Keratinocyte (primary cell): ENCODE measurements at regions not wholly inside any gene's neighbourhood (a gene's known extent, or its start where the extent isn't known, plus 50 kb on each side); places are given as distances from the start of the nearest gene placed in this dataset.

Source experiments
- DNase-seq: peaks from one replicate; pipeline ENCODE4 v3.0.0-alpha.2; 2011; ENCODE audit warnings: low read depth, missing footprints, low spot score
- FAIRE-seq: peaks from 2 replicates; lab custom pipeline; 2011; peaks lifted over from hg19 to GRCh38; lab: Jason Lieb, UNC
- H2AFZ ChIP-seq: 2 replicates; pipeline ENCODE4 v1.6.0; 2012; ENCODE audit warnings: low read length, control low read depth, inconsistent platforms; ENCODE audit not compliant: control insufficient read depth
- H3K27ac ChIP-seq: 2 replicates; pipeline ENCODE4 v1.5.1; 2011; ENCODE audit warnings: low read length; ENCODE audit not compliant: control insufficient read depth, insufficient read depth
- H3K27me3 ChIP-seq: 3 replicates; pipeline ENCODE4 v1.6.0; 2011; ENCODE audit warnings: low read length; ENCODE audit not compliant: control insufficient read depth, insufficient read depth; ENCODE audit errors: extremely low read depth
- H3K36me3 ChIP-seq, 2 experiments: 2 replicates in 1 of 2; 3 replicates in 1 of 2; pipeline ENCODE4 v1.5.1; 2011; ENCODE audit warnings: low read length in 2 of 2, mild to moderate bottlenecking in 1 of 2; ENCODE audit not compliant: control insufficient read depth in 2 of 2, insufficient read depth in 2 of 2; ENCODE audit errors: extremely low read depth in 1 of 2
- H3K4me1 ChIP-seq: 3 replicates; pipeline ENCODE4 v1.5.1; 2011; ENCODE audit warnings: low read length; ENCODE audit not compliant: control insufficient read depth, insufficient read depth; ENCODE audit errors: extremely low read depth
- H3K4me2 ChIP-seq: 3 replicates; pipeline ENCODE4 v1.6.0; 2011; ENCODE audit warnings: low read depth, low read length; ENCODE audit not compliant: control insufficient read depth, insufficient read depth; ENCODE audit errors: extremely low read depth
- H3K4me3 ChIP-seq, 3 experiments: fragments of 200-600 bp in 1 of 3; sonication (generic) in 1 of 3; 2 replicates in 2 of 3; 3 replicates in 1 of 3; pipeline ENCODE4 v1.5.1; 2011 to 2016; ENCODE audit warnings: low read length in 3 of 3, mild to moderate bottlenecking in 3 of 3, control low read depth in 2 of 3, inconsistent platforms in 1 of 3, low read depth in 1 of 3, mixed read lengths in 1 of 3, mixed run types in 1 of 3, moderate library complexity in 1 of 3; ENCODE audit not compliant: control insufficient read depth in 2 of 3, insufficient read depth in 2 of 3; ENCODE audit errors: extremely low read depth in 1 of 3
- H3K79me2 ChIP-seq: 2 replicates; pipeline ENCODE4 v1.6.0; 2012; ENCODE audit warnings: low read length; ENCODE audit not compliant: control insufficient read depth, insufficient read depth
- H3K9ac ChIP-seq: 3 replicates; pipeline ENCODE4 v1.6.0; 2011; ENCODE audit warnings: low read length; ENCODE audit not compliant: control insufficient read depth, insufficient read depth; ENCODE audit errors: extremely low read depth
- H3K9me1 ChIP-seq: 3 replicates; pipeline ENCODE4 v1.6.0; 2011; ENCODE audit warnings: low read length; ENCODE audit not compliant: control insufficient read depth, insufficient read depth; ENCODE audit errors: extremely low read depth
- H3K9me3 ChIP-seq: 2 replicates; pipeline ENCODE4 v1.5.1; 2012; ENCODE audit warnings: low read depth, low read length; ENCODE audit not compliant: control insufficient read depth
- H4K20me1 ChIP-seq: 3 replicates; pipeline ENCODE4 v1.6.0; 2011; ENCODE audit warnings: low read length; ENCODE audit not compliant: control insufficient read depth, insufficient read depth; ENCODE audit errors: extremely low read depth
- EZH2 ChIP-seq: IDR thresholded peaks from one replicate; pipeline ENCODE4 v1.6.1; 2012; ENCODE audit warnings: inconsistent platforms, mild to moderate bottlenecking, low read length, moderate library complexity
- dilution Hi-C: fragments of 300-500 bp; cut with MboI; formaldehyde crosslinking; loops from one replicate; pipeline ENCODE4 v1.7.0; 2020; ENCODE audit warnings: low sequenced_read_pairs; ENCODE audit not compliant: extremely low pct_ligation_motif_present
- TF ChIP-seq, protein P1 (sequence below), 3 experiments: IDR thresholded peaks in 1 of 3; conservative IDR thresholded peaks in 1 of 3; optimal IDR thresholded peaks in 1 of 3; 2 replicates in 2 of 3; 3 replicates in 1 of 3; pipeline versions ENCODE3 to v1.5.1; 2011; ENCODE audit warnings: low read length in 3 of 3, mild to moderate bottlenecking in 3 of 3, moderate library complexity in 2 of 3, control low read depth in 1 of 3, inconsistent platforms in 1 of 3; ENCODE audit not compliant: insufficient read depth in 2 of 3; ENCODE audit errors: extremely low read depth in 1 of 3

DNA sequence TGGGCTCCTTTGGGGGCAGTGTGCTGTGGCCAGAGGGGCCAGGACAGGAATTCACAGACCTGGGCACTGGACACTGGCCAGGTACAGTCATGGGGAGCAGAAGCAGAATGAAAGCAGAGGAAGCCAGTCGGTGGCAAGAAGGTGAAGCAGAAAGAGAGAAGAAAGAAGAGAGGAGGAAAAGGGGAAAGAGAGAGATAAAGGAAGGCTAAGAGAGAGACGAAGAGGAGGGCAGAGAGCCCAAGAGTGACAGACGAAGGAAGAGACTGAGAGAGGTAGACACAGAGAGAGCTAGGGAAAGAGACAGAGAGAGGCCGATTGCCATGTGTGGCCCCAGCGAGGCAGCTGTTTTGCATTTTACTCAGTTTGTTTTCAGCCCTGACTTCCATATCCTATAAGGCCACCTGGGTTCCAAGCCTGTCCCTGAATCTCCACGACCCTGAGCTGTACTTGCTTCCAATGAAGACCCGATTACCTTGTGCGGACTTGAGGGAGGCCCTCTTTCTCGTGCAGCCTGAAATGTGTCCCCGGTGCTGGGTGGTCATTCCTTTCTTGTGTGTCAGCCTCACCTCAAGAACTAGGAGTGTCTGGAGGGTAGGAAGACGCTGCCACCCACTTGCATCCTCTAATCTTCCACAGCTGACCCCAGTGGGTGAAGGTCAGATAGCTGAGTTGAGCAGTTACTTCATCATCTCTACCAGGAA is 73.9 kb downstream of the LSM3 start:
- dilution Hi-C loops, result no loop called here
- no peaks in the 10 kb centered on the region for H3K79me2 ChIP-seq
- H3K4me2 ChIP-seq, result no peak overlapping the region
- no peak for DNase-seq
- no peak for TF ChIP-seq EZH2
- TF ChIP-seq, protein P1, sequence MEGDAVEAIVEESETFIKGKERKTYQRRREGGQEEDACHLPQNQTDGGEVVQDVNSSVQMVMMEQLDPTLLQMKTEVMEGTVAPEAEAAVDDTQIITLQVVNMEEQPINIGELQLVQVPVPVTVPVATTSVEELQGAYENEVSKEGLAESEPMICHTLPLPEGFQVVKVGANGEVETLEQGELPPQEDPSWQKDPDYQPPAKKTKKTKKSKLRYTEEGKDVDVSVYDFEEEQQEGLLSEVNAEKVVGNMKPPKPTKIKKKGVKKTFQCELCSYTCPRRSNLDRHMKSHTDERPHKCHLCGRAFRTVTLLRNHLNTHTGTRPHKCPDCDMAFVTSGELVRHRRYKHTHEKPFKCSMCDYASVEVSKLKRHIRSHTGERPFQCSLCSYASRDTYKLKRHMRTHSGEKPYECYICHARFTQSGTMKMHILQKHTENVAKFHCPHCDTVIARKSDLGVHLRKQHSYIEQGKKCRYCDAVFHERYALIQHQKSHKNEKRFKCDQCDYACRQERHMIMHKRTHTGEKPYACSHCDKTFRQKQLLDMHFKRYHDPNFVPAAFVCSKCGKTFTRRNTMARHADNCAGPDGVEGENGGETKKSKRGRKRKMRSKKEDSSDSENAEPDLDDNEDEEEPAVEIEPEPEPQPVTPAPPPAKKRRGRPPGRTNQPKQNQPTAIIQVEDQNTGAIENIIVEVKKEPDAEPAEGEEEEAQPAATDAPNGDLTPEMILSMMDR (optimal IDR thresholded peaks at IDR 0.05 in 1 of 3, IDR thresholded peaks at IDR 0.05 in 1 of 3, conservative IDR thresholded peaks at IDR 0.05 in 1 of 3; ENCODE audit: extremely low read depth in 1 of 3, insufficient read depth in 2 of 3, low read length in 3 of 3), result no peak
- no peak overlapping the region for H3K9ac ChIP-seq
- no peak overlapping the region for H3K27ac ChIP-seq
- H3K4me3 ChIP-seq, result no peak overlapping the region
- peaks cover 12% of the 10 kb centered on the region for H3K4me1 ChIP-seq
- H2AFZ ChIP-seq, result no peak overlapping the region
- no peaks in the 10 kb centered on the region for H3K36me3 ChIP-seq
- no peak for FAIRE-seq
- peaks cover 4% of the 10 kb centered on the region for H3K27me3 ChIP-seq
- no peaks in the 10 kb centered on the region for H4K20me1 ChIP-seq
- H3K9me3 ChIP-seq, result no peaks in the 10 kb centered on the region
- H3K9me1 ChIP-seq, result no peaks in the 10 kb centered on the region

DNA sequence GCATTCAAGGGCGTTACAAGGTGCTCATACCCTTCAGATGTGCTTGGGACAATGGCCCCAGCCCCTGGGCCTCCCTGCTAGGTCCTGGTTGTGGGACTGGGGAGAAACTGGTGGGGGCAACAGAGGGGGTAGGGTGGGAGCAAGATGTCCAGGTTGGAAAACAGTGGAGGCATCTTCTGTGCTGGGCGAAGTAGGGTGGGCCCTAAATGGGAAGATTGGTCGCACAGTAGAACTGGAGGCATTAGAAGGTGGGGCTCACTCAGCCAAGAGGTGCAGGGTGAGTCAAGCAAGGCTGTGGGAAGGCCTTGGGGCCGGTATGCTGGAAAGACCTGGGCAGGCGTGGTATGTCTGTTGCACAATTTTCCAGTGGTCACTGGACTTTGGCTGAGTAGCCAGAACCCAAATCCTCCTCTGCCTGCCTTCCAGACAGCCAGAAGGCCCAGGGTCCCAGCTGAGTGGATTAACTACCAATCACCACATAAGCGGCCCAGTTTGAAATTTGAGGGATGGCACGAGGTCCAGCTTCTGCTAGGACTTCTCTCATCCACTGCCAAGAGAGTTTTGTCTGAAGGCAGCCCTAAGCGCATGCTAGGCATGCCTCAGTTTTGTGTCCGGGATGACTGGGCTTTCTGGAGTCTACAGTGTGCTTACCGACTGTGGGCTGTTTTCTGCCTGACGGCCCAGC is 74.5 kb downstream of the LSM3 start:
- no peaks in the 10 kb centered on the region for H3K9me3 ChIP-seq
- H3K4me1 ChIP-seq, result peaks cover 12% of the 10 kb centered on the region
- H3K4me2 ChIP-seq, result no peak overlapping the region
- H3K9me1 ChIP-seq, result no peaks in the 10 kb centered on the region
- H3K27me3 ChIP-seq, result peaks cover 4% of the 10 kb centered on the region
- H4K20me1 ChIP-seq, result no peaks in the 10 kb centered on the region
- TF ChIP-seq EZH2, result no peak
- TF ChIP-seq, protein P1 (optimal IDR thresholded peaks at IDR 0.05 in 1 of 3, IDR thresholded peaks at IDR 0.05 in 1 of 3, conservative IDR thresholded peaks at IDR 0.05 in 1 of 3; ENCODE audit: extremely low read depth in 1 of 3, insufficient read depth in 2 of 3, low read length in 3 of 3), result no peak
- H2AFZ ChIP-seq, result no peak overlapping the region
- dilution Hi-C loops, result no loop called here
- no peaks in the 10 kb centered on the region for H3K36me3 ChIP-seq
- H3K9ac ChIP-seq, result no peak overlapping the region
- H3K79me2 ChIP-seq, result no peaks in the 10 kb centered on the region
- H3K27ac ChIP-seq, result no peak overlapping the region
- H3K4me3 ChIP-seq, result no peak overlapping the region
- FAIRE-seq, result no peak
- DNase-seq, result no peak
